ENCODE measurements at regions not wholly inside any gene's neighbourhood (a gene's known extent, or its start where the extent isn't known, plus 50 kb on each side); places are given as distances from the start of the nearest gene placed in this dataset.

DNA sequence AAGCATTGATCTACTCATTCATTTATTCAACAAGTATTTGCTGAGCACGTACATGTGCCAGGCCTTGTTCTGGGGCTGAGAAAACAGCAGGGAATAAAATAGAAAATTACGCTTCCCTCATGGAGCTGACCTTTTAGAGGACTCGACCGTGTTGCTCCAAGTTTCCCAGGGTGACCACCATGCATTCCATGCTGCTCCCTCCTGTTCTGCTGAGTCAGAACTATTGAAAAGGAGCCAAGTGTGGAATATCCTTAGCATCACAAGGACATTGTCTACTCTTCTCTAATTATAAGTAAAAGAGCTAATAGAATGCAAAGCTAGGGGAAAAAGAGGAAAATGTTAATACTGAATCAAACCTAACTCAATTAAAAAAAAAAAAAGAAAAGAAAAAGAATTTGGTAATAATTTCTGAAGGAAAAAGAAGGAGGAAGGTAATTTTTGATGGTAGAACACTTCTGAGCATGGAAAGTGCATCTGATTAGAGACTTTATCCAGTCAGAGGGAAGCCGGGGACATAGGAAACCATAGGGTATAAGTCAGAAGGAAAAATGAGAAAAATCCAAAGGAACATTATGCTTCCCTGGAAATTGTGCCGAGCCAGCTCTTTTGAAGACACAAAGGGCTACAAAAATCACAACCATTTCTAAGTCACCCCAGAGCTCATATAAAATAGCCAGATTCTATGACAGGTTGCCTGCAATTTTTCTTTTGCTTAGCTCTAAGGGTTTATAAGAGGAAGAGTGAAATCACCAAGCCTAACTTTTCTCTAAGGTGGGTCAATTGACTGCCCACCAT, 339.4 kb downstream of the RND3 start:
- DNase-seq (ENCODE audit: low spot score): no peak
- intact Hi-C loops (cut with DNase I): no loop called here

DNA sequence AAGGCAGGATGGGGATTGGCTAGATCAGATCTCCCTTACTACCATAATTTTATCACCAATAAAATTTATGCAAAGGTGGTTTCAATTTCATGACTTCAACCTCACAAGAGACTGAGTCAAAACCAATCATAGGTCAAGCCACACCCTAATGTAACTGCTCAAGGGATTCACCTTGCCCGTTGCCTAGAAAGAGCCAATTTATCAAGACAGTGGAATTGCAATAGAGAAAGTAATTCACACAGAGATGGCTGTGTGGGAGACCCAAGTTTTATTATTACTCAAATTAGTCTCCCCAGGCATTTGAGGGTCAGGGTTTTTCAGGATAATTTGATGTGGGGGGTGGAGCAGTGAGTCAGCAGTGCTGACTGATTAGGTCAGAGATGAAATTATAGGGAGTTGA, 340.6 kb downstream of the RND3 start:
- intact Hi-C loops (cut with DNase I): no loop called here
- DNase-seq (ENCODE audit: low spot score): no peak

DNA sequence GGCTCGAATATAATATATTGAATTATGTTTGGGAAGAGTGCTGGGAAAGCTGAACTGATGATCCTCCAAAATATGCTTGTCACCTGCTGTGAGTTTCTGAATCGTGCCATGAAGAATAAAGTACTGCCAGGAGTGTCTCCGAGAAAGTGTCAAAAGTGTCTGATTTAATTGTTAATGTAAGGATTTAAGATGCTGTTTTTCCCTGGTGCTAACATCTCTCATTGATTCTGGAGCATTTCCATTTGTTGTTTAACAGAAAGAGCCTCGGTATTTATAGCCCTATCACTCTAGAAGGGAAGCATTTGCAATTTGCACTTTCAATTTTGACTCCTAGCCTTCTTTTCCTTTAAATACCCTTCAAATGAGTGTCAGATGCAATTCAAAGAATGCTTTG, 342.2 kb downstream of the RND3 start:
- intact Hi-C loops (cut with DNase I): no loop called here
- no peak for DNase-seq (ENCODE audit: low spot score)

GRCh38 chr2:150144546-150145298, 342.7 kb downstream of the RND3 start:
- DNase-seq (ENCODE audit: low spot score): no peak
- intact Hi-C loops (cut with DNase I): no loop called here

DNA sequence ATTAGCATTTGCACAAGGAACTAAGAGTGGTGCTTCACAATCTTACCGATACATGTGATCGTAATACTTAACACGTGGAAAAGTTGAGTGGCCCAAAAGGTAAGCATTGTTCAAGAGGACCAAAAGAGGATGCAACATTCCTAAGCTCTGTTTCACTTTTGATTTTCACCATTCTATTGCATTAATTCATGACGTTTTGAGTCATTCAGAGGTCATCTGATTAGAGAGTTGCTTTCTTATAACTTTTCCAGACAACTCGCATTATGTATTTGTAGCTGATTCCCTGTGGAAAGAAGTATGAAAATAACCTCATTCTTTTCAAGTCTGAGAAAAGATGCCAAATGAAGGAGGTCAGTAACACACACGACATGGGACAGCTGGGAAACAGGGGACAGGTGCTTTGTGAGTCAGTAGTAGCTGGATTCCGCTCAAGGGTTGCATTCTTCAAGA, 344.4 kb downstream of the RND3 start:
- intact Hi-C loops (cut with DNase I): no loop called here
- DNase-seq (ENCODE audit: low spot score): no peak

DNA sequence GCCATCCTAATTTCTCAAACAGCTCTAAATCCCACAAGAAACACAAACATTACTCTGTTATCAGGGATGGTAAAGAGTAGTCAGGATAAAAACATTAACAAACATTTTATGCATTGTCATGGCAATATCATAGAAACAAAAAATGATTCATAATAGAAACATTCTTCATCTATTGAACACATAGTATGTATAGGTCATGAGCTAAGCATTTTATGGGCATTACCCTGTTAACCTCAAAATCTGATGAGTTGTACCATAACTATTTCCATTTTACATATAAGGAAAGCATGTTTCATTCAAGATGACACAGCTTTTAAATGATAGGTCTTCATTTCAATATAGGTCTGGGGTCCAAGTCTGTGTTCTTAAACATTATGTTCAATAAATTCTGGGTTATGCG, 344.9 kb downstream of the RND3 start:
- intact Hi-C loops (cut with DNase I): no loop called here
- no peak for DNase-seq (ENCODE audit: low spot score)

DNA sequence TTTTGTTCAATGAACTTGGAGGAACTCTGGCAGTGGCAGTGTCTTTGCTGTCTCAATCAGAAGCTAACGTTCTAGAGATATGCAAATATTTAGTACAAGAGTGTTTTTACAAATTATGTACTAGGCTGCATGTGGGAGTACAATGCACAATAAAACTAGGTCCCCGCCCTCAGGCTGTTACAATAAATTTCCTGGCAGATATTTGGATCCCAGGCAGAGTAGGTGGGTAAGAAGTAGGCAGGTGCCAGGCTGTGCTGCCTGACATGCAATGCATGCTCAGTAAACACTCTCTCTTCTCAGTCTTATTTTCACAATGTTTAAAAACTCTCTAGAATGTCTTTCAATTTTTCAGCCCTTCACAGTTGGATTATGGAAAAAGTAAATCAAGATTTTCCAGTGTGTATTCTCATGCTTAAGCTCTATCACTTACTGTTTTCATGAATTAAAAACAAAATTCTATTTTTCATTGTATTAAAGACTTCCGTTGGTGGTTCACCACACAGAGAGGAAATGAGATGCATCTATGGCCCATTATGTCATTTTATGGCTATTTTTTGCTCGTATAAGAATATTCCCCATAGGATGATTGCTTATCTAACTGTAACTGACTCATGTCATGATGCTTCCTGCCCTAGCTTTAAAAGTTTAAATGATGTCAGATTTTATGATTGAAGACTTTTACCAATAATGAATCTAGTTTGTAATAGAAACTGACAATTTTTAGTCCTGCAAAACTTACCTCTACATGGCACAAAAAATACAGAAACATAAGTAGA, 346.1 kb downstream of the RND3 start:
- intact Hi-C loops (cut with DNase I): no loop called here
- no peak for DNase-seq (ENCODE audit: low spot score)

DNA sequence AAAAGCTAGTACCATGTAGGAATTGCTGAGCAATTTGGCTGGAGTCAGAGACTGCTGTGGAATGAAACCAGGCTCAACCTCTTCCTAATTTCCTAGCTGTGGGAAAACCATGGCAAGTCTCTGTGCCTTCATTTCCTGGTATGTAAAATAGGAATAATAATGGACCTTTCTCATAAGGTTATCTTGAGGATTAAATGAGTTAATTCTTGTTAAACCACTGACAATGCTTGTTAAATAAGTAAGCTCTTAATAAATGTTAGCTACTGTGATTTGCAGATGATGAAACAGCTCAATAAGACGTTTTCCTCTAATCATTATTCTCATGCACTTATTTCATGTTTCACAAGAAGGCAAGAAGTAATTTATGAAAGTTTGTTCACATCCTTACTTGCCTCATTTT, 346.7 kb downstream of the RND3 start:
- DNase-seq (ENCODE audit: low spot score): no peak
- intact Hi-C loops (cut with DNase I): no loop called here

- intact Hi-C loops (cut with DNase I): no loop called here
- DNase-seq (ENCODE audit: low spot score): no peak
Measured at GRCh38 chr2:150138587-150138986, 348.9 kb downstream of the RND3 start.

- intact Hi-C loops (cut with DNase I): no loop called here
- DNase-seq (ENCODE audit: low spot score): no peak
Measured at GRCh38 chr2:150137338-150138069, 350.0 kb downstream of the RND3 start.

GRCh38 chr2:150136893-150137292, 350.6 kb downstream of the RND3 start:
- intact Hi-C loops (cut with DNase I): no loop called here

DNA sequence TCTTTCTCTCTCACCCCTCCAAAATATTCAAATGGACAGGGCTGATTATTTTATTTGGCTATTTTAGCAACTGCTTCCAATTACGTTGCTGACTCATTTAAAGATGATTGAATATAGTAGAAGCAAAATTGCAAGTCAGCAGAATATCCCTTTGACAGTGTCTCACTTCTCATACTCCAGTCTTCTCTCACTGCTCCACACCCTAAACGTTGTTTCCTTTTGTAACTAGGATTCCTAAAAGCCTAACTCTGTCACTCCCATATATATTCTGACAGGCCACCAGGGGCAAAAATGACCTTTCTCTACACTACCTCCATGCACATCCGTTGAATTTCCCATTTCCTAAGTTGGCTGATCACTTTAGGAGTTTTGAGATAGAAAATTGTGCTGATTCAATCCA, 351.1 kb downstream of the RND3 start:
- intact Hi-C loops (cut with DNase I): no loop called here
- no peak for DNase-seq (ENCODE audit: low spot score)

More at GRCh38 chr2:150136893-150137292, 350.6 kb downstream of the RND3 start:
- DNase-seq (ENCODE audit: low spot score): no peak

DNA sequence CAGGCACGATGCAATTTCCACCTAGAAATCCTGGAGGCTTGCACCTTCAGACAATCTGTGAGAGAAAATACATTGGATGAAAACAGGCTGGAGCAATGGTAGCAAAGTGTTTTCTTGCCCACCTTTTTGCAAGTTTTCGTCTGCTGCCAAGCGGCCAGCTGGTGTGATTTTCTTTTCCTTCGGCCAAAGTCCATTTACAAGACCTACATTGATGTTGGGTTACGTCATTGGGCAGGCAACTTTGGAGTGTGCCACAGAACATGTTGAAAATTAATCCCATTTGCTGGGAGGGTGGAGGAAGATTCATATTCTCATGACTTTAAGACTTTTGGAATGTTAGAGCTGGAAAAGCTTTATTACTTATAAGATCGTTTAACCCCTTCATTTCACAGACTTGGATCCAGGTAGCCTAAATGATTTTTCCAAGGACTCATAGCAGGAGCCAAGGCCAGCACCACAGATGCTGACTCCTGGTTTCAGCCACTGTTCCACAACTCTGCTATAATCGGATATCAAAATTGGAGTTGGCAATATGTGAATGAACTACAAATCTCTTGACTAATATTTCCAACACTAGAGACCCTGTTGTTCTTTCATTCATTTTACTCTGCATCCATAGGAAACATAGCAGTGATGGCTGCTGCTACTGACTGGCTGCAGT, 352.1 kb downstream of the RND3 start:
- no peak for DNase-seq (ENCODE audit: low spot score)
- intact Hi-C loops (cut with DNase I): no loop called here

DNA sequence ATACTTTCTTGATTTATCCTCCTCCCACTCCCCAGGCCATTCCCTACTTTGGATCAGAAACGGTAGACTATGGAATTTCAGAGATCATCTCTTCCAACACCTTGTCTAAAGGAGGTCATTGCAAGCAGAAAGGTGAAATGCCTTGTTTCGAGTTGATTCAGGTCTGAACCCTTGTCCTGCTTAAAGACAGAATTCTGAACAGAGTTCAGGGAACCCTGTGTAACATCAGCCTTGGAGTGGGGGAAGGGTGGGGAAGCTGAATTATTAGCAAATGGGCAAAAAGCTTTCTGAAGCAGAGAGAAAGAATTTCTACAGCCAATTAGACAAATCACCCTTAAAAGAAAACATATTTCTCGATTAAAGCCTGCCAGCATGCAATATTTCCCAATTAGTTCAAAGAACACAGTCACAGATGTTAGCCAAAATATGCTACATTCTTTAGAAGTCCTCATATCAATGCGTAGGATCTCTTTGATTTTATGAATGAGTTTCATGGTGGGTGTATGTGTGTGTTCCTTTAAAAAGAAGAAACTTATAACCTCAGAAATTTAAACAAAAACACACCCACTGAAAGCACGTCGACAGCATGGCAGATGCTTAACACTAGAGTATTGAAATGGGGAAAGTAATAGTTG, 353.1 kb downstream of the RND3 start:
- DNase-seq (ENCODE audit: low spot score): no peak
- intact Hi-C loops (cut with DNase I): no loop called here

DNA sequence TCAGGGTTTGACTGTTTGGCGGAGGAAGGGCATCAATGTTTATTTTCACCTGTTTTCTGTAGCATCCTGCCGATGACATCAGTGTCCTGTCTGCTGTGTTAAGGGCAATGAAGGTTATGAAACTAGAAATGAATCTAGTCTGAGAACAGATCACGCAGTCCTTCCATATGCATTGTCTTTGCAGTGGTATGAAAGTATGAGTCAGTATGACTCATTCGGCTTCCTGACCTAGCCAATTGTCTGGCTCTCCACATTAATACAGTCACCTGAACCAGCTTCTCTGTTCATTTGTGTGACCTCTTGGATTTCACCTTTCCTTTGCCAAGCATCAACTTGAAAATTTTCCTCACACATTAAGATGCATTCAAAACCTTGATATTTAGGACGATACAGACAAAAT, 353.8 kb downstream of the RND3 start:
- intact Hi-C loops (cut with DNase I): no loop called here
- no peak for DNase-seq (ENCODE audit: low spot score)

DNA sequence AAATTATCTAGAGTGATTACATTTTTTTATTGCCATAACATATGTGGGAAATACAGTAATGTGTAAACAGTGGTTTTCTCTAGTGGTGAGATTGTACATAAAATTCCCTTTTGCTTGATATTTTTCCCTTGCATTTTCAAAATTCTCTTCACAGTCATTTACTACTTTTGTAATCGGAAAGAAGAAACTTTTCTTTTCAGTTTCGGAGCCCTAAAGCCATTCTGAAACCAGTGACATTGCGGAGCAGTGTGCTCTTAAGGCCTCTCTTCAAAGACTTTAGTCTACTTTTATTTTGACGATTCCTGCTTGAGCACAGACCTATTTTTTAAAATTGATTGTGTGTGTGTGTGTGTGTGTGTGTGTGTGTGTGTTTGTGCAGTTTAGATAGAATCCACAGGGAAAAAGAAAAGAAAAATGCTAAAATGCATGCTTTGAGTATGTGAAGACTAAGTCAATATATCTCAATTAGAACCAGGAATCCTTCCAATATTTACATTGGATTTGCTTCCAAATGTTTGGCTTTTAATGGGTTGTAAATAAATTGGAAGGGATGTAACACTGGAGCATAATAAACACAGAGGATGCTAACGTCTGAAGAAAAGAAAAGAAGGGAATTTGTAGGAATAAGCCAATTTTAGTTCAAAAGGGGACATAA, 357.4 kb downstream of the RND3 start:
- intact Hi-C loops (cut with DNase I): no loop called here
- no peak for DNase-seq (ENCODE audit: low spot score)

DNA sequence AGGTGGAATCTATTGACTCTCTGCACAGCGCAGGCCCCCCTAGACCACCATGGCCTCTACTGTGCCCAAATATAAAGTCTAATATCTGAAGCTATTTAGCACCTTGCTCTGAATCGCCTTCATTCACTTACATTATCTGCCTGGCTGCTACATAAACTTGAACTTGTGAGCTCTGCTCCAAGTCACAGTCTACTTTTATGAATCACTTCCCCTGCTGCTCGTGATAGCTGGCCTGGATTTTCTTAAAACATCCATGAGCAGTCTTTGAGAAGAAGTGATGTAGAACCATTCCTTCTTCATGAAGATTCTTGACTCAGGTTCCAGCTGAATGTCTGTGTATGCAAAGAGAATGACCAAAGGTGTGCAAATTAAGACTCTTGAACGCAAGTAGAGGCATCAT, 359.5 kb downstream of the RND3 start:
- intact Hi-C loops (cut with DNase I): no loop called here
- DNase-seq (ENCODE audit: low spot score): no peak

DNA sequence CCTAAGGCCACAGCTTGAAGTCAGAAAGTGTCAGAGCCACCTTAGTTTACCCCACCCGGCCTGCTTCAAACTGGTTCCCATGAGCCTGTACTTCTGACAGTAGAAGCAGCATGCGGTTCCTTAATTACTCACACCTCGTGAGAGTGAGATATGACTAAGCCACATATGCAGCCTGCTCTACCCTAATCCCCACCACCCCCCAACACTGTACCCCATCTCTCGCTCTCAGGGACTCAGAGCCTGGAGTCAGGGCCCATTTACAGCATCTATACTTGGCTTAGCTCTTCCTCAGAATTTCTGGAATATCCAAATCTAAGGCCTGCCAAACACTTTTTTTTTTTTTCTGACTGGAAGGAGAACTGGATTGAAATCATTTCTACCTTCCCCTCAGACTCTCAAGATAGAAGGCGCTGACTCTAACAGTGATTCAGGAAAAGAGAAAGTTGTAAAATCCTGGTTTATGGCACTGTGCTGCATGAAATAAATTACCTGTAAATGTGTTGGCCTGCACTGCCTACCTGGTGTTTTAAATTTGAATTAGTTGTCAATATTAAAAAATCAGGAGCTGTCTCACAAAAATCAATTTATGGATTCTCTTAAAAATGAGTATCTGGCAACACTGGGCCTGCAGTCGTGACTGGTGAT, 360.0 kb downstream of the RND3 start:
- intact Hi-C loops (cut with DNase I): no loop called here
- no peak for DNase-seq (ENCODE audit: low spot score)
